GM21576 (cell line): ENCODE measurements at regions not wholly inside any gene's neighbourhood (a gene's known extent, or its start where the extent isn't known, plus 50 kb on each side); places are given as distances from the start of the nearest gene placed in this dataset.

ENCODE experiments used
- ATAC-seq: cut with Tn5 transposase; IDR thresholded peaks from one replicate; pipeline ENCODE4 v1.9.1; 2021; ENCODE audit warnings: mild to moderate bottlenecking, moderate library complexity; ENCODE audit not compliant: unreplicated experiment

DNA sequence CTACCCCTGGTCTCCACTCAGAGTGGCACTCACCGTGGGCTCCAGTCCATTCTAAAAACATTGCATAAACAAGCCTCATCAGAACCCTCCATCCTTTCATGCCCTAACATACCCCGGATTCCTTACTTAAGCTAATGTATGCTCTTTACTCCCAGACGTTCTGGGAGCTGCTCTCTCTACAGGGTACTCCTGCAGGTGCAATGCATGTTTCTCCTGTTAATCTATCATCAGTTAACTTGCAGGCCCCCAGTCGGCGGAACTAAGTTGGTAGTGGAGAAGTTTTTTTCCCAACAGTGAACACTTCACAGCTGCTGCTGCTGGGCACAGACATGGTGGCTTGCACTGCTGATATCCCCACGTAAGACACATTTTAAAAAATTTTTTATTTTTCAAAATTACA lies 161.6 kb upstream of the FAT1 start:
- ATAC-seq, result no peak

DNA sequence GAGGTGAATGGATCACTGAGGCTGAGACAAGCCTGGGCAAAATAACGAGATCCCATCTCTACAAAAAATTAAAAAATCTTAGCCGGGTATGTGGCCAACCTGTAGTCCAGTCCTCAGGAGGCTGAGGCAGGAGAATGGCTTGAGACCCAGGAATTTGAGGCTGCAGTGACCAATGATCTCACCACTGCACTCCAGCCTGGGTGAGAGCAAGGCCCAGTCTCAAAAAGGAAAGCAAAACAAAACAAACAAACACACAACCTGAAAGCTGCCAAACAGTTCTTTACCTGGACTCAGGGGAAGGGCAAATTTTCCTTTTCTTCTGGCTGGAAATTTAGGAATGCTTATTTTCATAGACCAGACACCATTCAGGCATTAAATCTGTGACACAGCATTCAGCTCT lies 163.1 kb upstream of the FAT1 start:
- no peak for ATAC-seq

DNA sequence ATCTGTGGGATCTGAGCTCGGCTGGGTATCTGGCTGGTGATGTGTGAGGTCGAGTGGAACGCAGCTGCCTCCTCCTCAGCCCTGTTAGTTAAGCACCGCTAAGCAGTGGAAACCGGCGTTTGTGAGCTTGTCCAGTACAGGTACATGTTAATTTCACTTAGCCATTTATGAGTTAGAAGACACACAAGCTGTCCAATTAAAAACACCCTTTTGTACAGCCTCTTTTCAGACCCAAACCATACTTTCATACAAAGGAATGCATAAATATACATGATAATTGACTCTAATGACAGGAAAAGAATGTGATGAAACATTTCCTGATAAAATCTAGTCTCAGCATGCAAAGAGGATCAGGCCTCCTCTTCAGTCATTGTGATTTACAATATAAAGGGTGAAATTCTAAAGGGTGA lies 163.6 kb upstream of the FAT1 start:
- ATAC-seq, result no peak

DNA sequence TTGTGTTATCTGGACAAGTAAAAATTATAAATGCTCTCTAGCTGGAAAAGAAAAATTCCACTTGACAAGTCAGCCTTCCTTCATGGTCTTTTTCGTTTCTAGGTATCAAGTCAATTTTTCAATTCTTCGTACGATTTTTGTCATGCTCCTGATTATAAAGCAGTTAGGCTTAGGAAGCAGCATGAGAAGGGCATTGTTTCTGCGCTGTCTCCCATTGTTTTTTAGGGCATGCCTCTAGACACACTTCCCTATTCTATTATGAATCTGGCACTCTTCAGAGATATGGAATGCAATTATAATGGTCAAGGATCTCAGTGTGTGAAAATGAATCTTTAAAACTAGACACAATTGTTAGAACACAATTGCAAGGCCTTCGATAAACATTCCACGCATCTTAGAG lies 164.1 kb upstream of the FAT1 start:
- ATAC-seq, result no peak

DNA sequence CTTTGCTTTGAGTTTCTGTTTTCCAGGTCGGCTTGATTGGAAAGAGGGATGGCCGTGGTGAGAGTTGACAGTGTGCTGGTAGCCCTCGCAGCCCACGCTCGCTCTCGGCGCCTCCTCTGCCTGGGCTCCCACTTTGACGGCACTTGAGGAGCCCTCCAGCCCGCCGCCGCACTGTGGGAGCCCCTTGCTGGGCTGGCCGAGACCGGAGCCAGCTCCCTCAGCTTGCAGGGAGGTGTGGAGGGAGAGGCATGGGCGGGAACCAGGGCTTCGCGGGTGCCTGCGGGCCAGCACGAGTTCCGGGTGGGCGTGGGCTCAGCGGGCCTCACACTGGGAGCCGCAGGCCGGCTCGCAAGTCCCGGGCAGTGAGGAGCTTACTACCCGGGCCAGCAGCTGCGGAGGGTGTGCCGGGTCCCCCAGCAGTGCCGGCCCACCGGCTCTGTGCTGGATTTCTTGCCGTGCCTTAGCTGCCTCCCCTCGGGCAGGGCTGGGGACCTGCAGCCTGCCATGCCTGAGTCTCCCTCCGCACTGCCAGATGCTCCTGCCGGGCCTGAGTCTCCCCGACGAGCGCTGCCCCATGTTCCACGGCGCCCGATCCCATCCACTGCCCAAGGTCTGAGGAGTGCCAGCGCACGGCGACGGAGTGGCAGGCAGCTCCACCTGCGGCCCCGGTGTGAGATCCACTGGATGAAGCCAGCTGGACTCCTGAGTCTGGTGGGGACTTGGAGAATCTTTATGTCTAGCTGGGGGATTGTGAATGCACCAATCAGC lies 166.4 kb upstream of the FAT1 start:
- ATAC-seq, result no peak

DNA sequence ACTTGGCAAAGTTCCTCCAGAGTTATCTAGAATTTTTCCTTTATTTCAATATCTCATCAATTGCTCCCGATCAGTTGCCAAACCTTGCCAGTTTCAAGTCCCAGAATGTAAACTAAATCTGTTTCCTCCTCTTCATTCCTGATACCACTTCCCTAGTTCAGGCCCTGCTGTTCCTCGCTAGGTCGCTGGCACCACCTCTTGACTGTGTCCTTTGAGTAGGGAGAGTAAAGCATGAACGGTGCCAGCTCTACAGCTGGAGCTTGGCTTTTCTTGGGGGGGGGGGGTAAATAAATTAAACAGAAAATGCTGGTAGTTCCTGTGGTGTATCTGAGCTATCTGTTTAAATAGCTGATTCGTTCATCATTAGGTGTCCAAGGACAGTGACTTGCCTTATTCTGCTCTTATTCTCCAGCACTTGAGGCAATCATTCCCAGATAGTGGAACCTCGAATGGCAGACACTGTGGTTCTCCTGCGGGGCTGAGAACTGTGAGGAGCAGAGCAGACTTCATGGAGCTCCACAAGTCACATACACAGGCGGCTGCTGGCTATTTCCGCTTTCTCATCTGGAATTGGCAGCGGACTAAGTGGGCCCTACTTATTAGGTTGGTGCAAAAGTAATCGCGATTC lies 168.3 kb upstream of the FAT1 start:
- ATAC-seq, result no peak

DNA sequence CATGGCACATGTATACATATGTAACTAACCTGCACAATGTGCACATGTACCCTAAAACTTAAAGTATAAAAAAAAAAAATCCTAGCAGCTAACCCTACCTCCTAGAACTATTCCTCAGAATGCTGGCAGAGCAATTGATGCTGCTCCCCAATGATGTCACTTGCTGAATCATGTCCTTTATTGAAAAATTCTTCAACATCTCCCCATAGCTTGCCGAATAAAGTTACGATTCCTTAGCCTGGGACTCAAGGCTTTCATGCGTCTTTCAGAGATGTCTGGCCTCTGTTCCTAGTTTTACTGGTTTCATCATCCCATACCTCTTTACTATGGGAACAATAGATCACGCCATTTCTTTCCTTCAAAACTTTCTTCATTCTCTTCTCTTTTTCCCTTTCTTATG lies 174.7 kb upstream of the FAT1 start:
- no peak for ATAC-seq

DNA sequence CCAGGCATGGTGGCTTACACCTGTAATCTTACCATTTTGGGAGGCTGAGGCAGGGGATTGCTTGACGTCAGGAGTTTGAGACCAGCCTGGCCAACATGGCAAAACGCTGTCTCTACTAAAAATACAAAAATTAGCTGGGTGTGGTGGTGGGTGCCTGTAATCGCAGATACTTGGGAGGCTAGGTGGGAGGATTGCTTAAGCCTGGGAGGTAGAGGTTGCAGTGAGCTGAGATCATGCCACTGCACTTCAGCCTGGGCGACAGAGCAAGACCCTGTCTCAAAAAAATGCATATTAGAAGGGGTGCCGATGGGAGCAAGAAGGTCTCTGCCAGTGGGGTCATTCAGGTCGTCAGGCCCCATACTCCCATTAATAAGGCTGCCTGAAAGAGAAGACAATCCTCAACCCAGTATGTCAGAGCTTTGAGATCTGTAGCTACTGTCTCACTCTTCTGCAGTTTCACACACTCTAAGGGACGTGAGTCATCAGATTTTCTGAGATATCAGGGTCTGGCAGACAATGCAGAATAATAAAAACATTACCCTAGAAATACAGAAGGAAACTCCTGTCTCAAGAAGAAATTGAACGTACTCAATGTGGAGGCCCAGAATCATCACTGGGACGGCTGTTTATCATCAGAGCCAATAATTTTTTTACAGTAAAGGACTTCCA lies 176.7 kb upstream of the FAT1 start:
- no peak for ATAC-seq

DNA sequence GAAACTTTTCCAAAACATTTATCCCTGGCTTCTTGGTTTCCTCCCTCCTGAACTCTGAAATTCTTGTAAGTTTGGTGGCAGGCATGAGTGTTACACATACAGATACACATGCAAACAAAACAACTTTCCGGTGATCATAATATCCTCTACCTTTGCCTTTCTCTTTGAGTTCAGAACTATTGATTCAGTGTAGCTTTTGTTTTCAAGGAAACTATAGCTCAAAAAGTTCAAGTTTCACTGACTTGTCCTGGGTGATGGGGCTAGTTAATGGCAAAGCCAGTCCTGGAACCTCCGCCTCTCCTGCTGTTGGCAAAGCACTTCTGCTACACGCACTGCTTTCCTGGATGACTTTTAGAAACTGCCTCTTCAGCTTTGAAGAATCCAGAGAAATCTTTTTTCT lies 177.3 kb upstream of the FAT1 start:
- ATAC-seq, result no peak

DNA sequence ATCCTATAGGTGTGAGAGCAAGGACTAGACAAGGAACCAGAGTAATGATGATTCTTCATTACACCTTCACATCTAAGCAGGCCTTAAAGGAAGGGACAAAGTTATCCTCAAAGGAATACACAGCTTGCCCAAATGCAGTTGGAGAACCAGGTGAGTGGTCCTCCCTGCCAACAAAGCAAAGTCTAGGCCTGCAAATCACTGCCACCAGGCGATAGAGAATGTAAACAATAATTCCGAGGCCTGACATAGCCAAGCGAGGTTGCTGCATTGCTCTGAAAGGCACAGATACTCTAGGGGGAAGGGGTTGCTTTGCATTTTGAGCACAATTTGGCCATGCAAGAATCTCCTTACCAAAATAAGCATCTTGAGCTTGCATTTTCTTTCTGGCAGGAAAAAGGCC lies 178.2 kb upstream of the FAT1 start:
- no peak for ATAC-seq

DNA sequence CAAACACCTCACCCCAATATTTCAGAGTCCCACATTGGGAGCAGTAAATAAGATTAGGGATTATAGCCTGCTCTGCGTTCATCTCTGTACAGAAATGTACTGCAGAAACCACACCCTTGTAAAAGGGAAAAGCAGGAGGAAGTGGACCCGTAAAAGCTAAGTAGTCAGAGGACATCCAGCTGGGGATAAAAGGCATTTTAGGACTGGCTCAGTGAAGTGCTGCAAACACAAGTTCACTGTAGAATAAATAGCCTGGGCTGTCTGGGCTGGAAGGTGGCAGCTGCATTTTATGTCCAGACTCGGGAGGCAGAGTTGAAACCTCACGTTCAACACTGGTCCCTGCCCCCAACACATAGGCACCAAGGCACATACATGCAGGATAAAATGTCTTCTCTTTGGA lies 178.7 kb upstream of the FAT1 start:
- ATAC-seq, result no peak

DNA sequence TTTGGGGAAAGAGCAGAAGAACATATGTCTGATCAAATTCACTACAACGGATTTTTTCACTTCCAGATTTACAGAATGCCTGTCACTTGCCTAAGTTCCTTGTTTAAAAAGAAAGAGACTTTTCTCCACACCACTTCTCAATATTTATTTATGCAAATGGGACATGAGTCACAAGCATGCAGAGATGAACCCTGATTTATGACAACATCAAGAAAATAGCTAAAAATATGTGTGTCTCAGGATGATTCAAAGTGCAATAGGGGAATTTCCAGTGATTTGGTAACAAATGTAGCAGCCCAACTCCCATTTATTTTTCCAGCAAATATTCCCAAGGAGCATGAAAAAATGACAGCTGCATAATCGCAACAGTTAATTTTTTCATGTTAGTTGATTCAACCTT lies 180.4 kb upstream of the FAT1 start:
- no peak for ATAC-seq

DNA sequence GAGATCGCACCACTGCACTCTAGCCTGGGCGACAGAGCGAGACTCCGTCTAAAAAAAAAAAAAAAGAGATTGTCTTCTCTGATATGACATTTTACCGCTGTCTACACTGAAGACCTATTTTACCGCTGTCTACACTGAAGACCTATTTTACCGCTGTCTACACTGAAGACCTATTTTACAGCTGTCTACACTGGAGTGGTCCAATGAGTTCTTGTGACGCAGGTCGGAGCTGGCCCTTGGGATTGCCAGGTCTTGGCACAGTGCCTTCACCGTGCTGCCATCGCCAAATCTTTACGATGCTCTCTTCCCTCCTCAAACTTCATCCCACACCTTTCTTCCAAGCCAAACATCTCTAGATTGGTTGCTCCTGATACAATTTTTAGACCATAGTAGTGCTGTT lies 183.1 kb upstream of the FAT1 start:
- no peak for ATAC-seq

DNA sequence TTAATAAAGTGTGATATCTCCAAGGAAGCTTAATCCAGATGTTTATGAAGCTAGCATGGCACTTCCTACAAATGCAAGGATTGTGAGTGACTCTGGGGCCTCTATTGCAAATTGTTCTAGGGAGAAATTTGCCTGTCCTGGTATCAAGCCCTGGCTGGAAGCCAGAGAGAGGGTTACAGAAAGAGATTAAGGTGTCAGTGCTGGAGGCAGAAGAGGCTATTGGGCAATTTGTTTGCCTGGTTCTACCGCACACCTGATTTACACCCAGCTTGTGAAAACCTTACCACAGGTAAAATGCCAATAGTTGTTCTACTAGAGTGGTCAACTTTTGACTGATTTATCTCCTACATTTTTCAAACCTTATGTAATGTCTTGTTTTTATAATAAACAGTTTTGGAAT lies 186.7 kb upstream of the FAT1 start:
- ATAC-seq, result no peak

DNA sequence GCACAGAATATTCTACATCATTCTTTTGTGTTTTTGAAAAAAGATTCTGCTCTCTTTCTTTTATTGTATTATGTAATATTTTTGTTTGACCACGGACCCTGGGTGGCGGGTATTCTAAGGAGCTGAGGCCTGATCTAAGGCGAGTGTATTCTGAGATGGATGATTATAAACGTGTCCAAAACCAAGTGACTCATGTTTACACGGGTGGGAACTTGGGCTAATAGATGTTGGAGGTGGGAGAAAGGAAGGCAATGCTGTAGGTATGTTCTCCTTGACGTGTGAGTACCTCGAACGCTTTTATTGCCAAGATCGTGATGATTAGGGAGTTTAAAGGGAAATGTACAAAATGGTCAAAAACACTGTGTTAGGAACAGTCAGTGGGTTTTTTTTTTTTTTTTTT lies 188.9 kb upstream of the FAT1 start:
- ATAC-seq, result no peak

DNA sequence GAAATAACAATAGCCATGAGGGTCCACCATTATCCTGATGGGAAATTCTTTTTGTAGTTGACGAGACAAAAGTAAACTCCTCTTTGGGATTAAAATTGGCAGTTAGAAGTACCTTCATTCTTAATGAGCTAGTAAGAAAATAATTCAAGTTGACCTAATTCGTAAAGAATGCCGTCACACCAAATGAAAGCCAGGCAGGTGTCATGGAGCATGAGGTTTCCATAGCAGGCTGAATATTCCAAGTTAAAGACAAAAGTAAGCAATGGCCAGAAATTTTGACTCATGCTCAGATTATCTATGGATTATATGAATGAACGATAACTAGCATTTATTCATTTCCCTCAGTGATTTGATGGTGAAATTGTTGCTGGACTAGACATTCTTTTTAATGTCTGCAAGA lies 192.2 kb upstream of the FAT1 start:
- ATAC-seq, result no peak

DNA sequence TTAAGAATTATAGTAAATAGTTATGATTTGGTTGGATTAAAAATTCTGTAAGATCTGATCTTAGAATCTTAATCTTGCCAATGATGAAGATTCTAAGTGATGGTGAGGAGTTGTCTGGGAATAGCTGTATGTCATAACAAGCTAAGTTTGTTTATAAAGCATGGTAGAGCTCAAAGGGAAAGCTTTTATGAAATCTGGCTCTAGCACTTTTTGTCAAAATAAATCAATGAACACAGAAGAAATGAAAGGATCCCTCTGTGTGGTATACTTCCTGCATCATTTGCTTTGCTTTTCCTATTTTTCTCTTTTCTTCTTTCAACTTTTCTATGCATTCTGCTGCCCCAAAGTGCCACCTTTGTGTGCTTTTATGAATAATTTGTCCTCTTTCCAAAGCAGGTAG lies 193.5 kb upstream of the FAT1 start:
- no peak for ATAC-seq

DNA sequence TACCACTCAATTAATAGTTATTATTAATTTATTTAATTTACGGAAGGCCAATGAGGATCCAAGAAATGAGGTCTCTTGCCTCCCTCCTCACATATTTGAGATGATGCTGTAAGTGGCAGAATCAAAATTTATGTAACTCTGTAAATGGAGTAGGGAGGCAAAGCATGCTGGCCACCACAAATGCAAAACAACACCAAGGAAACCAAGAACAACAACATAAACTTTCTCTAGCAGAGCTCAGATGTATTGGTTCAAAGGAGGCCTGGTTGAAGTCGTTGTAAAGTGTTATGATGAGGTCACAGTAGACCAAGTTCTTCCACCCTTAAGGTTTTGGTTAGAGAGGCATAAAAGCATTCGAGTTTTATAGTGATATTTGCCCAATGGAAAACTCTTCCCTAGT lies 194.8 kb upstream of the FAT1 start:
- no peak for ATAC-seq

DNA sequence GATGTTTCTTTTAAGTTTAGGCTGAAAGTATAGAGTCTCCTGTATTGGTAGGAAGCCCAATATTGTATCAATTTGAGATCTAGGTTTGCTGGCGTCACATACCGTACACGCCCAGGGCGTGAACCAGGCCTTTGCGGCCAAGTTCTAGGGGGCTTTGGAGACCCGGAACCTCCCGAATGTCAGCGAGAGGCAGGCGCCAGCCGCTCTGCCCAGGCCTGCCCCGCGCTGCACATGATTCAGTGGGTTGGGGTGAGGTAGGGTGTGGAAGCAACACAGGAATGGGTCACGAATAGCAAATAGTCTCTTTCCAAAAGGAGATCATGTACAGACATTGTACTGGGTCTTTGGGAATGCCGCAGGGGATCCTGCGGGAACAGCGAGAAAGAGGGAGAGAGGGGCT lies 195.7 kb upstream of the FAT1 start:
- ATAC-seq, result no peak

DNA sequence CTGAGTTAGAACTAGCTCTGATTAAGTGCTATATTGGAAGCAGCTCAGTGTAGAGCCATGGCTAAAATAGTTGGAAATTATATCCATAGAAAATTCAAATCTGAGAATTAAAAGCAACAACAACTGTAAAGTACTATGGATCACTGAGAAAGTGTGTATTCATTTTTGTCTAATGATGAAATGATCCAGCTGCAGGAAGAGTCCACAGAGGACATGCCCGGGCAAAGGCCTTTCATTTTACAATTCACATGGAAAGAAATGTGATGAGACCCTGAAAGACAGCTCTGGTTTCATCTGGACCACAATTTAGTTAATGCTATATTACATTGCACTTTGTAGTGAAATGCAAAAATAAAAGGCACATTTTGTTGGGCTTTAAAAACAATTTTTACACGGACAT lies 196.8 kb upstream of the FAT1 start:
- no peak for ATAC-seq

DNA sequence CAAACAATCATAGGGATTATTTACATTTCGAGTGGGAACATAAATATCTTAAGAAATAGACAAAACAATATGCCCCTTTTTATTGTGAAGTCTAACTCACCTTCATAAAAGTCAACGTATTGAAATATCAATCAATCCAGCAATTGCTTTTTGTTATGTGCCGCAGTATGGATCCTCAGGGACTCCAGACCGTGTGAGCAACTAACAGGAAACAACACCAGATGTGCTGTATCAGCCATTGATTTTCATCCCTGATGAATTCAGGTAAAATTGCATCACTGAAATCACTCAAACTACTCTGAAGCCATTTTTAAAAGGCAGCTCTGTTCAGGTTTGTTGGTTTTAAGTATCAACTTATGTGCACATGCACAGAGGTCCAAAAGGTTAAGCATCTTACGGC lies 197.3 kb upstream of the FAT1 start:
- no peak for ATAC-seq

DNA sequence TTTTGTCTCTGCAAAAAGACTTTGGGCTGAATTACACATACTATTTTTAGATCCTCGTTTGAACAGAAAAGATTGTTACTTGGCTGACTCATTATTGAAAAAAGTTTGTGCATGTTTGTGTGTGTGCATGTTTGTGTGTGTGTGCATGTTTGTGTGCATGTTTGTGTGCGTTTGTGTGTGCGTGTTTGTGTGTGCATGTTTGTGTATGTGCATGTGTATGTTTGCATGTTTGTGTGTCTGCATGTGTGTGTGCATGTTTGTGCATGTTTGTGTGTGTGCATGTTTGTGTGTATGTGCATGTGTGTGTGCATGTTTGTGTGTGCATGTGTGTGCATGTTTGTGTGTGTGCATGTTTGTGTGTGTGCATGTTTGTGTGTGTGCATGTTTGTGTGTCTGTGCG lies 201.1 kb upstream of the FAT1 start:
- ATAC-seq, result no peak
